ENCODE measurements at regions not wholly inside any gene's neighbourhood (a gene's known extent, or its start where the extent isn't known, plus 50 kb on each side); places are given as distances from the start of the nearest gene placed in this dataset.

DNA sequence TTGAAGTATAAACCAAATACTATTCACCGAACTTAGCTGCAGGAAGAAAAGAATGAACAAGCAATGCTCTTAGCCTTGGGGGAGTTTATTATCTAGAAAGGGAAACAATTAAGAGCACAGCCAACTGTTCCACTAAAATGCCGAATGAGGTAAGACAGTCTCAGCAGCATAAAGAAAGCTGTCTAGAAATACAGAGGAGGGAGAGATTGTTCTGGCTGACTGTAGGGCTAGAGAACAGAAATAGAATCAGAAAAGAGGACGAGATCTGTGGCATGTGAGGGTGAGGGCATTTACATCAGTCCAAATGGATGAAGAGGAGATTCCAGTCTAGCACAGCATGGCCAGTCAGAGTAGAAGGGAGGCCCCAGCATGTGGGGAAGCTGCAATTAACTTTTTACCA, 56.8 kb upstream of the TNFRSF19 start:
- Histone ChIP-seq H2BK20ac (ENCODE audit: low read depth, low read length, poor library complexity, severe bottlenecking) (no peak overlapping the region), H4K20me1 (ENCODE audit: control insufficient read depth, insufficient read depth, insufficient read length) (no peaks in the 10 kb centered on the region), H3K4me2 (ENCODE audit: insufficient read depth, insufficient read length, low read length) (no peak overlapping the region), H2BK15ac (ENCODE audit: low read depth, low read length) (no peak overlapping the region), H3K14ac (ENCODE audit: insufficient read depth, low read length) (no peak overlapping the region), H3K23me2 (ENCODE audit: insufficient read length, low read depth, low read length, poor library complexity, severe bottlenecking) (no peaks in the 10 kb centered on the region), H3K23ac (ENCODE audit: insufficient read length, low read depth, low read length) (no peak overlapping the region), H3K4me1 (ENCODE audit: insufficient read depth, low read length) (0 out of 2 replicates have a peak, but pooled peaks cover 4% of the 10 kb centered on the region), H2AK5ac (ENCODE audit: insufficient read length, low read length) (no peak overlapping the region), H3K27me3 (ENCODE audit: insufficient read depth, low read length) (no peaks in the 10 kb centered on the region), H3K4ac (ENCODE audit: low read depth, low read length) (no peak overlapping the region), H3K9ac (ENCODE audit: extremely low read depth, insufficient read length, low read length) (no peak overlapping the region), H4K91ac (ENCODE audit: insufficient read length, low read depth, low read length) (no peak overlapping the region), H2BK12ac (ENCODE audit: insufficient read length, low read depth, low read length) (no peak overlapping the region), H3T11ph (ENCODE audit: low read length) (no peak overlapping the region), H3K18ac (ENCODE audit: insufficient read length, low read depth, low read length) (no peak overlapping the region), H3K79me2 (ENCODE audit: insufficient read depth, low read length) (no peaks in the 10 kb centered on the region), H3K27ac (ENCODE audit: insufficient read length, low read depth, low read length) (no peak overlapping the region), H4K8ac (replicated peaks; ENCODE audit: insufficient read length, low read depth, low read length) (no peak overlapping the region), H2AFZ (ENCODE audit: low read length) (no peak overlapping the region), H2BK120ac (ENCODE audit: low read depth, low read length, poor library complexity, severe bottlenecking) (no peak overlapping the region), H3K79me1 (ENCODE audit: insufficient read depth, low read depth, low read length, poor library complexity, severe bottlenecking) (no peaks in the 10 kb centered on the region), H2BK5ac (ENCODE audit: insufficient read length, low read length) (no peak overlapping the region), H3K9me3 (ENCODE audit: control insufficient read depth, low read depth, low read length) (no peaks in the 10 kb centered on the region), H3K56ac (ENCODE audit: insufficient read length, low read depth, low read length) (no peak overlapping the region), H4K5ac (ENCODE audit: insufficient read length, low read depth, low read length) (no peak overlapping the region)
- no peak for DNase-seq
- no peaks in the 10 kb centered on the region for H3K36me3 Mint-ChIP-seq (ENCODE audit: insufficient read depth in 1 of 3, low read depth in 3 of 3)
- H3K27ac Mint-ChIP-seq: no peak overlapping the region
- H3K4me3 Mint-ChIP-seq: no peak overlapping the region
- TF ChIP-seq, protein P1, sequence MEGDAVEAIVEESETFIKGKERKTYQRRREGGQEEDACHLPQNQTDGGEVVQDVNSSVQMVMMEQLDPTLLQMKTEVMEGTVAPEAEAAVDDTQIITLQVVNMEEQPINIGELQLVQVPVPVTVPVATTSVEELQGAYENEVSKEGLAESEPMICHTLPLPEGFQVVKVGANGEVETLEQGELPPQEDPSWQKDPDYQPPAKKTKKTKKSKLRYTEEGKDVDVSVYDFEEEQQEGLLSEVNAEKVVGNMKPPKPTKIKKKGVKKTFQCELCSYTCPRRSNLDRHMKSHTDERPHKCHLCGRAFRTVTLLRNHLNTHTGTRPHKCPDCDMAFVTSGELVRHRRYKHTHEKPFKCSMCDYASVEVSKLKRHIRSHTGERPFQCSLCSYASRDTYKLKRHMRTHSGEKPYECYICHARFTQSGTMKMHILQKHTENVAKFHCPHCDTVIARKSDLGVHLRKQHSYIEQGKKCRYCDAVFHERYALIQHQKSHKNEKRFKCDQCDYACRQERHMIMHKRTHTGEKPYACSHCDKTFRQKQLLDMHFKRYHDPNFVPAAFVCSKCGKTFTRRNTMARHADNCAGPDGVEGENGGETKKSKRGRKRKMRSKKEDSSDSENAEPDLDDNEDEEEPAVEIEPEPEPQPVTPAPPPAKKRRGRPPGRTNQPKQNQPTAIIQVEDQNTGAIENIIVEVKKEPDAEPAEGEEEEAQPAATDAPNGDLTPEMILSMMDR (conservative IDR thresholded peaks at IDR 0.05): no peak
- no peaks in the 10 kb centered on the region for H3K27me3 Mint-ChIP-seq (ENCODE audit: low read depth)
- no CpG with 5 or more reads among the region's 3 CpGs for WGBS (ENCODE audit: extremely low coverage, insufficient read length, low lambda C conversion rate)
- H3K9me3 Mint-ChIP-seq: no peaks in the 10 kb centered on the region
- peaks cover 24% of the 10 kb centered on the region in 2 experiments for H3K4me1 Mint-ChIP-seq

All from H9 (cell line).